MG63 (cell line): ENCODE measurements at regions not wholly inside any gene's neighbourhood (a gene's known extent, or its start where the extent isn't known, plus 50 kb on each side); places are given as distances from the start of the nearest gene placed in this dataset.

Experiments
- DNase-seq: peaks from one replicate; pipeline ENCODE4 v3.0.0-alpha.2; 2020
- H3K27me3 ChIP-seq: fragments of 250-450 bp; sonication (Bioruptor Pico); 2 replicates; pipeline ENCODE4 v1.5.1; 2020; ENCODE audit warnings: mild to moderate bottlenecking, moderate library complexity
- H3K36me3 ChIP-seq: fragments of 250-450 bp; sonication (Bioruptor Pico); 2 replicates; pipeline ENCODE4 v1.5.1; 2020; ENCODE audit warnings: mild to moderate bottlenecking, moderate library complexity
- H3K4me3 ChIP-seq: fragments of 250-450 bp; sonication (Bioruptor Pico); 2 replicates; pipeline ENCODE4 v1.5.1; 2020; ENCODE audit warnings: mild to moderate bottlenecking, moderate library complexity
- H3K9me3 ChIP-seq: fragments of 250-450 bp; sonication (Bioruptor Pico); 2 replicates; pipeline ENCODE4 v1.5.1; 2020; ENCODE audit warnings: mild to moderate bottlenecking, moderate library complexity

DNA sequence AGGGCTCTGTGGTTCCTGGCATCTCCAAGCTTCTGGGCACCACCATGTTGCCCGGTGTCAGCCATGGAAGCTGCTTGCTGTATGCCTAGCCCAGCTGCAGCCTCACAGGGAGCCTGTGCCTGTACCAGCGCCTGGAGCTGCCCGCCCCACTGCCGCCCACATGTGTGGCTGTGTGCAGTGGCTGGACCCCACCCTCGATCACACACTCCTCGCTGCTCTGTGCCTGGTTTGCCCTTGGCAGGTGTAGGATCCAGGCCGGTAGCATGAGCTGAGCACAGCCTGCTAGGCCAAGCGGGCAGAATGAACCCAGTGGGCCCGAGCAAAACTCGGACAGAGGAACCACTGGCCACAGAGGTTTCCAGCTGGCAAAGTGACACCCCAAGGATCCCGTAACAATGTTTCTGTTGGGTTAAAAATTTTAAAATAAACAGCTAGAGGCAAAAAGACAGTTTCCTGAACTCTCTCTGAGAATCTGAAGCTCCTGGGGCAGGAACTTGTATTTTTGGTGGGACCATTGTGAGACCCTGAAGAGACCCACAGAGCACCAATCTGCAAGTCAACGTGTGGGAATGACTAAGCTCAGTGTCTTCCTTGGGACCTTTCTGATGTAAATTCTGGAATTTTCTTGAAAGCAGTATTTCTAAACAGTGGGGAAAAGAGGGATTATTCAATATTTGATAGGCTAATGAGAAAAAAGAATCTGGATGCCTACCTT, 73.1 kb upstream of the CCDC112 start:
- Histone ChIP-seq H3K27me3 (no peaks in the 10 kb centered on the region), H3K36me3 (no peaks in the 10 kb centered on the region), H3K9me3 (no peaks in the 10 kb centered on the region), H3K4me3 (no peak overlapping the region)
- no peak for DNase-seq

DNA sequence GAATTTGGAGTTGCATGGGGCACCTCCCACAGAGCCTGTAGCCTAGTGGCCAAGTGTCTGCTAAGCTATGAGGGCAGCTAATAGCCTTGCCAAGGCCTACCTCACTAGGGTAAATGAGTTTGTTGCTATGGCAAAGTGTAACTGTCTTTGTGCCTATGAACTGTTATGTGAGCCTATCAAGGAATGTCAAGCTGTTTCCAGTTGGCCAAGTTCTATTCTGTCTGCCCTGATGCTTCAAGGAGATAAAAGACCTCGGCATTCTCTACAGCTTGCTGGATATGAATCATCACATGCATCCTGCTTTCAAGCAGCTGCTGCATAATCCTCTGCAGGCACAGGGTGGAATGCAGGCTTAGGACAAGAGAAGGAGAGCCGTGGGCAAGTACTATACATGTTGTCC, 69.8 kb upstream of the CCDC112 start:
- Histone ChIP-seq H3K4me3 (no peak overlapping the region), H3K27me3 (no peaks in the 10 kb centered on the region), H3K36me3 (no peaks in the 10 kb centered on the region), H3K9me3 (no peaks in the 10 kb centered on the region)
- peak; percentile 92 for DNase-seq

DNA sequence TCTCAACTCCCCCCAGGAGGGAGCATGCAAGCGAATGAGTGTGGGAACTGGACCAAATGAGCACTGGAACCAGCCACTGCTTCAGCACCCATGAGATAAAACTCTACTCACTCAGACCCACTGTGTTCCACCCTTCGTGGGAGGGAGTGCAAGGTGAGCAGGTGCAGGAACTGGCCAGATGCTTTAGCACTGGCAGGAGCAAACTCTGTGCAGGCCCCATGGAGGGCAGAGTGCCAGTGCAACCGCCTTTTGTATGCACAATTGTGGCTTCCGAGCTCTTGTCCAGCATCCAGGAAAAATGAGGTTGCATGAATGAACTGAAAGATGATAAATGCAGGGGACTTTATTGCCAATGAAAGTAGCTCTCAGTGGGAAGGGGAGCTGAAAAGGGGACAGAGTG, 67.4 kb upstream of the CCDC112 start:
- peak; percentile 48 for DNase-seq
- Histone ChIP-seq H3K27me3 (no peaks in the 10 kb centered on the region), H3K36me3 (no peaks in the 10 kb centered on the region)

DNA sequence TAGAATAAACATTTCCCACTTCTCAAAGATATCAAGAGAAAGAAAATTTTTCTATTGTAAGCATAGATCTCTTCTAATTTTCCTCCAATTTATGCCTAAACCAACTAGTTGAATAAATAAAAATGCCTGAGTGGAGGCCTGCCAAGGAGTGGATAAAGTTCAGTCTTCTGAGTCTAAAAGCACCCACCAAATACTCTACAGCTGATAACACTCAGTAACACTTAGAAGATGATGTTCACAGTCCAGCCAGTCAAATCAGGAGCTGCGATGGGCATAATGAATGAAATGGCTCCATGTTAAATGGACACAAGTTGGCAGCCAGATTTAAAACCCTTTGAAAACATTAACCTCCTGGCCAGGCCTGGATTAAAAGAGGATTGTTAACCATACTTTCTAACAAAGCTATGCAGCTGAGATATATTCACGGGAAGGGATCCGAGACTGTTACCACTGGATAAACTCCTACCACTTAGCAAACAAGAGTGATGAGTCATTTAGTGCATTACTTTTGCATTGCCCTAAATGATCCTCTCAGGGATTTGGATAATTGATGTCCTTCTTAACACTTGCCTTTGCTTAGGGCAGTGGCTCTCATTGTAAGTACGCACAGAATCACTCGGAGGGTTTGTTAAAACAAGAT, 63.7 kb upstream of the CCDC112 start:
- H3K4me3 ChIP-seq: no peak overlapping the region
- DNase-seq: no peak
- no peaks in the 10 kb centered on the region for H3K36me3 ChIP-seq

More for the DNA sequence above, 67.4 kb upstream of the CCDC112 start:
- H3K4me3 ChIP-seq: no peak overlapping the region
- no peaks in the 10 kb centered on the region for H3K9me3 ChIP-seq

DNA sequence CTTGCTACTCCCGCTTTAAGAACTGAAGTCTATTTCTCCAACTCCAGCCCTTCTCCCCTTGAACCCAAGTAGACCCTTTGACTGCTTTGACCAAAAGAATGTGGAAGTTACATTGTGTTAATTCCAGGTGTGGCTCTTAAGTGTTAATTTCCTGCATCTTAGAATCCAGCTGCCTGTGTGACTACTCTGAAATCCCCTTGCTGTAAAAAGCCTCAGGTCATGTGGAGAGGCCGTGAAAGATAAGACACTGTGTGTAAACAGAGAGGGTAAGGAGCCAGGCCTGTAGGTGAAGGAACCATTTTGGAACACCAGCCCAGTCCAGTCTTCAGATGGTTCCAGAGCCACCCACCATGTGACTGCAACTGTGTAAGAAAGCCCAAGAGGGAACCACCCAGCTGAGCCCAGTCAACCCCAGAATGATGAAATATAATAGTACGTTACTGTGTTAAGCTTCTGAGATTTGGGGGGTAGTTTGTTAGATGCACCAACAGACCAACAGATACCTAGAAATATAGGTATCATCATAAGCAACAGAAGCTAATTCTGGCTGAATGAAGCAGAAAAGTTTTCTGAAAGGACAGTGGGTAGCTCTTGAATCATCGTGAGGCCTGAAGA, 59.4 kb upstream of the CCDC112 start:
- Histone ChIP-seq H3K9me3 (no peaks in the 10 kb centered on the region), H3K36me3 (no peaks in the 10 kb centered on the region), H3K27me3 (no peaks in the 10 kb centered on the region), H3K4me3 (no peak overlapping the region)
- DNase-seq: no peak

More for the DNA sequence above, 63.7 kb upstream of the CCDC112 start:
- Histone ChIP-seq H3K9me3 (no peaks in the 10 kb centered on the region), H3K27me3 (no peaks in the 10 kb centered on the region)

DNA sequence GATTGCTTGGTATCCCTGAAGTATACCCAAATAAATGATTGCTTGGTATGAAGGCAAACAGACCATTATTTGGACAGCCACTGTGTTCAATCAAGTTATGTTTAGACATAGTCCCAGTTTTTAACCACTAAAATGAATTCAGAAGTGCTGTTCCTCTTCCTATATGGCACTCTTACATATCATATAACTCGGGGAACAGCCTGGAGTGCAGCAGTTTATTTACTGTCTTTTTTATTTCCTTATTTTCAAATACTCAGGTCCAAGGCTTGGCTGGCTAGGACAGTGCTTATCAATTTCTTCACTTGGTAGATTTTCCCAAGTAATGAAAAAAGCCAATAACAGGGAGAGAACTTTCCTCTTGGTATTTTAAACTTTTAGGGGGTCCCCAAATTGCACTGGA, 58.6 kb upstream of the CCDC112 start:
- no peak for DNase-seq
- Histone ChIP-seq H3K4me3 (no peak overlapping the region), H3K36me3 (no peaks in the 10 kb centered on the region), H3K9me3 (no peaks in the 10 kb centered on the region), H3K27me3 (no peaks in the 10 kb centered on the region)

DNA sequence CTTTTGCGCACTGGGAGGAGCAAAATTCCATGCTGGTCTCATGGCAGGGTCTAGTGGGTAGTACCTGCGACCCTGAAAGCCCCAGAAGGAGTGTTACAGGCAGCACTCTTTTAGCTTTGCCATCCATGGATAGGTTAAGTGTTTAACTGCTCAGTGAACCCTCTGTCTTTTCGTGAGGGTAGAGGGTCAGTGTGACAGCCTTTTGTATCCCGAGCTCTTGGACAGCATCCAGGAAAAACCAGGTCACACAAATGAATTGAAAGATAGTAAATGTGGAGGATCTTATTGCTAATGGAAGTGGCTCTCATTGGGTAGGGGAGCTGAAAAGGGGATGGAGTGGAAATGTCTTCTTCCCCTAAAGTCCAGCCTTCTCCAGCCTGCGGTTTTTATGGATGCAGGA, 57.8 kb upstream of the CCDC112 start:
- Histone ChIP-seq H3K27me3 (no peaks in the 10 kb centered on the region), H3K36me3 (no peaks in the 10 kb centered on the region), H3K9me3 (no peaks in the 10 kb centered on the region), H3K4me3 (no peak overlapping the region)
- no peak for DNase-seq

DNA sequence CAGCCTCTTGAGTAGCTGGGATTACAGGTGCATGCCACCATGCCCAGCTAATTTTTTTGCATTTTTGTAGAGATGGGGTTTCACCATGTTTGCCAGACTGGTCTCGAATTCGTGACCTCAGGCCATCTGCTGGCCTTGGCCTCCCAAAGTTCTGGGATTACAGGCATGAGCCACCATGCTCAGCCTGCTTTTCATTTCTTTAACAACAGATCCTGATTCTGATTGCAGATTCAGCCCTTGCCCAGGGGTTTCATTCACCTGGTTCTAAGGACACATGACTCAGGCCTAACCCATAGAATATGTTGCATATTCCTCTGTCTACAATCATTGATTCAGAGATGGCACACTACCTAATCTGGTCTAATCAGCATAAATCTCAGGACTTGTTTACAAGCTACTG, 56.1 kb upstream of the CCDC112 start:
- no peak for DNase-seq
- Histone ChIP-seq H3K4me3 (no peak overlapping the region), H3K9me3 (no peaks in the 10 kb centered on the region), H3K36me3 (no peaks in the 10 kb centered on the region), H3K27me3 (no peaks in the 10 kb centered on the region)

DNA sequence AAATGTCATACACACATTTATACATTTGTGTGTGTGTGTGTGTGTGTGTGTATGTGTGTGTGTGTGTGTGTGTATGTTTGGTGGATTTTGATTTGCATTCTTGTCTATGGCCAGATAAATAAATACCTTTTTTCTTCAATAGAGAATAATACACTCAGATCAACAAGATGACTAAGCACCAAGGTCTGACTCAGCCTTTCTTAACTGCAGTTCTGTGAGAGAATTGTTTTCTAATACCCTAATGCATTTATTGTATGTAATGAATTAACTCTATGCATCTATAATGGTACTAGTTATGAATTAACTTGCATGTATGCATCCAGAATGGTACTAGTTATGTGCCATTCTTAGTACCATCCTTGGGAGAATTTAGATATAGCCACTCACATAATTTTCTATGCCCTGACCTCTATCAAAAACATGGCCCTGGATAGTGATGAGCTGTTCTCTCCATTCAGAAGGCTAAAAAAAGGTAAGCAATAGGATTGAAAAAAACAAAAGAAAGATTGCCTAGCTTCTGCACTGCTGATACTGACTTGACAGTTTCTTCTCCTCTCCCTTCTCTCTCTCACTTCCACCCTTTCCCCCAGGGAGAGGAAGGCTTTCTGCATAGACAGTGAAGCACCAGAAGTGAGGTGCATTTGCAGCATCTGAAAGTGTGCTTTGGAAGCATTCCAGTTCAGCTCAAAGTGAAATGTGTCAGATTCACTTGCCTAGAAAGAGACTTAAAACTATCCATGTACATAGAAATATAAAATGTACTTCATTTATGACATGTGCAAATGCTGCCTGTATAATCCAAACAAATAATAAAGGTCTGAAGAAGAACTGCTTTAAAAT, 55.1 kb upstream of the CCDC112 start:
- H3K9me3 ChIP-seq: no peaks in the 10 kb centered on the region
- no peaks in the 10 kb centered on the region for H3K27me3 ChIP-seq
- H3K4me3 ChIP-seq: no peak overlapping the region
- DNase-seq: no peak
- no peaks in the 10 kb centered on the region for H3K36me3 ChIP-seq

DNA sequence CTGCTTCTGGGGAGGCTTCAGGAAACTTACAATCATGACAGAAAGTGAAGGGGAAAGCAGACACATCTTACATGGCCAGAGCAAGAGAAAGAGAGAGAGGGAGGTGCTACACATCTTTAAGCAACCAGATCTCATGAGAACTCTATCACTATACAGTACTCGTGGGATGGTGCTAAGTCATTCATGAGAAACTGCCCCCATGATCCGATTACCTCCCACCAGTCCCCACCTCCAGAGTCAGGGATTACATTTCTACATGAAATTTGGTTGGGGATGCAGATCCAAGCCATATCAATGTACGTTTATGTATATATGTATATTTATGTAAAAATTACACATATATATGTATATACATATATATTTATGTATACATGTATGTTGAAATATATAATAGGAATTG, 54.4 kb upstream of the CCDC112 start:
- no peak for DNase-seq
- Histone ChIP-seq H3K9me3 (peaks cover 2% of the 10 kb centered on the region), H3K4me3 (no peak overlapping the region), H3K27me3 (no peaks in the 10 kb centered on the region), H3K36me3 (no peaks in the 10 kb centered on the region)

DNA sequence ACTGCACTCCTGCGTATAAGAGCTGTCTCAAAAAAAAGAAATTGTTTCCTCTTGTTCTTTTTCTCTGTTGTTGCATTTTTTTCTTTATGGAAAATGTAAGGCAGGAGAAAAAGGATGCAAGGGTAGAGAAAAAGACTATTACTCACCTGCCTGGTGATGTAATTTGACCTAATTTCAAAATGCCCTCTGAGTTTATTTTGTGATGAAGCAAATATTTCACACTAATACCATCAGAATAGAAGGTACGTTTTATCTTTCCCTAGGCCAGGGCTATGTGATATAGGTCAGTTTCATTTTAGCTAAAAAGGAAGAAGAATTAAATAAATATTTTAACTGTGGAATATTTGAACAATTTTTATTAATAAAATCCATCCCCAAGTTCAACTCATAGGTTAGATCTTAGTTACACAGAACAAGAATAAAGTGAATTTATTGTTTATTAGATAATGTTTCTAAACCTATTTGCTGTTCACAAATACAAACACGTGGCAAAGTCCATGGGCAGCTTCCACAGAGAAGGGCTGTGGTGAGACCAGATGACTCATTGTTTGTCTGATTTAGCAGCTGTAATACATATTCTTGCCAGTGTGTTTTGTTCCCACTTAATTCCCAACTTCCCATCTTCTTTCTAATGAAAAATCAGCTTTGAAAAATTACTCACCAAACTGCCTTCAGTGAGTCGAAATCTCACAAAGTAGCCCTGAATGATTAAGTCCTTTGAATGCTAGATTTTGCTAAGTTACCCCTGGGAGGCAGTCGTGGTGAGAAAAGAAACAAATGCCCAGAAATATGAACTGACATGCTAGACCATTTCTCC, 52.8 kb upstream of the CCDC112 start:
- Histone ChIP-seq H3K9me3 (peaks cover 9% of the 10 kb centered on the region), H3K36me3 (no peaks in the 10 kb centered on the region), H3K27me3 (no peaks in the 10 kb centered on the region), H3K4me3 (no peak overlapping the region)
- peak; percentile 81 for DNase-seq

DNA sequence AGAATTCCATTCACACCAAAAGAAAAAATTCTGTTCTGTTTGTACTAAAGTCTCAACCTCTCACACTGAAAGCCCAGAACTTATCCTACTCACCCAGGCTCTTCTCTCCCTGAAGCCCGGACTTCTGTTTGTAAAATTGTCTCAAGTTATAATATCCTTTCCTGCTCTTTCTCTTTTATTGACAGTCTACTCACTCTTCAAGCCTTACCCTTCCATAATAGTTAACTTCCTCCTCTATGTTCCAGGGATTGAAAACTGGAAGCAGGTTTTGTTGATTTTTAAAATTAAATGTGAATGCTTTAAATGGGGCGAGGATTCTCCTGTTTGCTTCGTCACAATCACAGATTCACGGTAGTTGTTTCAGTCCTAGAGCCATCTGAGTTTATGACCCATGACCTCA, 51.7 kb upstream of the CCDC112 start:
- Histone ChIP-seq H3K9me3 (peaks cover 9% of the 10 kb centered on the region), H3K4me3 (no peak overlapping the region), H3K27me3 (no peaks in the 10 kb centered on the region)

More for the DNA sequence above, 51.7 kb upstream of the CCDC112 start:
- no peaks in the 10 kb centered on the region for H3K36me3 ChIP-seq
- DNase-seq: no peak
